ENCODE measurements at regions not wholly inside any gene's neighbourhood (a gene's known extent, or its start where the extent isn't known, plus 50 kb on each side); places are given as distances from the start of the nearest gene placed in this dataset.

- no peak for TF ChIP-seq CTCF (IDR thresholded peaks at IDR 0.05)
- TF ChIP-seq POLR2A (IDR thresholded peaks at IDR 0.05), result no peak
Measured at GRCh38 chr7:34365611-34366010, 292.4 kb upstream of the NPSR1 start.

All from breast epithelium (tissue), 3 donors.